Neuron (in vitro differentiated cells): ENCODE measurements at regions not wholly inside any gene's neighbourhood (a gene's known extent, or its start where the extent isn't known, plus 50 kb on each side); places are given as distances from the start of the nearest gene placed in this dataset.
"Not testable (repeated sequence)": the region's sequence is repeated elsewhere in the genome, so short reads cannot be mapped to it uniquely, and the experiment has no call there.

Experiments used
- H2AFZ ChIP-seq: one replicate; pipeline ENCODE4 v1.6.1; 2013; ENCODE audit warnings: low read depth, mild to moderate bottlenecking, inconsistent platforms, low read length, moderate library complexity
- H3K27me3 ChIP-seq: one replicate; pipeline ENCODE4 v1.6.1; 2013; ENCODE audit warnings: low read length; ENCODE audit not compliant: insufficient read depth
- H3K36me3 ChIP-seq: one replicate; pipeline ENCODE4 v1.6.1; 2013; ENCODE audit warnings: low read length; ENCODE audit not compliant: insufficient read depth
- H3K4me1 ChIP-seq: one replicate; pipeline ENCODE4 v1.6.1; 2013; ENCODE audit warnings: low read length; ENCODE audit not compliant: insufficient read depth
- H3K4me3 ChIP-seq: 2 replicates; pipeline ENCODE4 v1.5.1; 2013; ENCODE audit warnings: mild to moderate bottlenecking, low read length, moderate library complexity
- H3K9me3 ChIP-seq: one replicate; pipeline ENCODE4 v1.6.1; 2013; ENCODE audit warnings: low read length

DNA sequence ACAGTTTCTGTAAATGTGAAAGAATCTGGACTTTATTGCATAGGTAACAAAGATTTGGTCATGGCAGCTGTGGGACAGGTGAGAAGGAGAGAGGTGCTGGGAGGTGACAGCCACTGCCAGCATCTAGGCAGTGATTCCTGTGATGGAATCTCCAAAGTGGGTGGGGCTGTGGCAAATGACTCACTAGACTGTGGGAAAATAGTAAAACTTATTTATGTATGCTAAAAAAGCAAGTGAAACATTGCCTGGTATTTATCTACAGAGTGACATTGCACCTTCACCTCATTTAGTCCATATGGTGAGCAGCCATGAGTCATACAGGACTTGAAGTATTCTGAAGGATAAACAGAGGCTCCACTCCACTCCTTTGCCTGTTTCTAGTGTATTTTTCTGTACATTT, 145.3 kb upstream of the MEX3C start:
- Histone ChIP-seq H2AFZ (no peak overlapping the region), H3K9me3 (no peaks in the 10 kb centered on the region), H3K27me3 (no peaks in the 10 kb centered on the region), H3K4me3 (no peak overlapping the region), H3K36me3 (no peaks in the 10 kb centered on the region), H3K4me1 (no peaks in the 10 kb centered on the region)

DNA sequence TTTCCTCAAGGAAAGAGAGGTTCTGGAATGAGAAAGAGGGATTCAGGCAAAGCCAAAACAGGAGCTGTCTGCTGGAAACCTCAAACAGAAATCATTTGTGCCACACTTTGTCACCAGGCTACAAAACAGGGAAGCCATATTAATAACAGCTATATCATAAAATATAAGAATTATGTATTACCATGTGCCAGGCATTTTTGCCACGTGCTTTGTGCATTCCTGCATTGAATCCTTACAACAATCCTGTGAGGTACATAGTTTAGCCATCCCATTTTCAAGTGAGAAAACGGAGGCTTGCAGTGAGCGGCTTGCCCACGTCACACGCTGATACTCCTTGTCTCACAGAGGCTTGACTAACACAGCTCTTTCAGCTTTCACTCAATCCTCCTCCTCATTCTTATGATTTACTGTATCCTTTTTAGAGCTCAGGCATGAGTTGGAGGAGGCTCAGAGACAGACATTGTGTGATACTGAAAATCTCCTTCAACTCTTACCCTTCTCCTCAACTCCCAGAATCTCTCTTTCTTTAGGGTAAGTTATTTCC, 148.4 kb upstream of the MEX3C start:
- Histone ChIP-seq H3K36me3 (no peaks in the 10 kb centered on the region), H2AFZ (no peak overlapping the region), H3K4me3 (no peak overlapping the region), H3K27me3 (no peaks in the 10 kb centered on the region), H3K9me3 (no peaks in the 10 kb centered on the region), H3K4me1 (no peaks in the 10 kb centered on the region)

DNA sequence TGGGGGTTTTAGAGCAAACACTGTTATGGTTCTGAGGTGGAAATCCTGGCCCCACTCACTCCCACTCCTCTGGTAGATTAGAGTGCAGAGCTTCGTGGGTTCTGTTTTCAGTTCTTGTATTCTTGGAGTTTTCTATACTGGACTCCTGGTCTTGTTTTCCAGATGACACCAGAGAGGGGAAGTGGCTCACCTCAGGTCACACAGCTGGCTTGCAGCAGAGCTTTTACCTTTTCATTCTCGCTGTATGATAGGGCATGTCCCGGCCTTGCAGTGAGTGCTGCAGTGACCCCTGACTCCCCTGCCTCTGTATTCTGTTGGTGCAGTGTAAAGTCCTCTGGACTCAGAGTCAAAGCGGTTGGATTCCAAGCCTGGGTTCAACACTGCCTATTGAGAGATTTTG, 148.9 kb upstream of the MEX3C start:
- Histone ChIP-seq H3K9me3 (no peaks in the 10 kb centered on the region), H2AFZ (no peak overlapping the region), H3K4me1 (no peaks in the 10 kb centered on the region), H3K36me3 (no peaks in the 10 kb centered on the region), H3K27me3 (no peaks in the 10 kb centered on the region), H3K4me3 (no peak overlapping the region)

- Histone ChIP-seq H3K36me3 (no peaks in the 10 kb centered on the region), H3K9me3 (no peaks in the 10 kb centered on the region), H3K4me1 (no peaks in the 10 kb centered on the region), H3K4me3 (no peak overlapping the region), H3K27me3 (no peaks in the 10 kb centered on the region), H2AFZ (no peak overlapping the region)
Observed at GRCh38 chr18:51350081-51350480, 152.6 kb upstream of the MEX3C start.

DNA sequence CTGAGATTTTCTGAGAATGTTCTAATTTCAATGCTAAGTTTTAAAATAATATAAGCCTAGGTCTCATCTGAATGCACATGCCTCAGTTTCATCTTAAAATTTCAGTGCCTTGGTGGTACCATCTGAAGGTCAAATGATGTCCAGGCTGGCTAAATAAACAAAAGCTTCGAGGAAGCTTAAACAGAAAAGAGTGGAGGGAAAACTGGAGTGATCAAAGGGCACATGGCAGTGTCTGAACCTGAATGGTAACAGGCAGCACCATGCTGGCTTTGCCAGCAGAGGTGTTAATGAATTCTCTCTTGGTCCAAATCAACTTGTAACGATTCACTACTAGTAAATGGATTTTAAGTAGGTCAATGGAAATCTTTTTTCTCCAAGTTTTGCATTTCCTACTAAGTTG, 158.4 kb upstream of the MEX3C start:
- no peaks in the 10 kb centered on the region for H3K27me3 ChIP-seq
- H3K4me3 ChIP-seq = no peak overlapping the region
- no peaks in the 10 kb centered on the region for H3K36me3 ChIP-seq
- H3K9me3 ChIP-seq = no peaks in the 10 kb centered on the region
- H2AFZ ChIP-seq = no peak overlapping the region
- no peaks in the 10 kb centered on the region for H3K4me1 ChIP-seq

DNA sequence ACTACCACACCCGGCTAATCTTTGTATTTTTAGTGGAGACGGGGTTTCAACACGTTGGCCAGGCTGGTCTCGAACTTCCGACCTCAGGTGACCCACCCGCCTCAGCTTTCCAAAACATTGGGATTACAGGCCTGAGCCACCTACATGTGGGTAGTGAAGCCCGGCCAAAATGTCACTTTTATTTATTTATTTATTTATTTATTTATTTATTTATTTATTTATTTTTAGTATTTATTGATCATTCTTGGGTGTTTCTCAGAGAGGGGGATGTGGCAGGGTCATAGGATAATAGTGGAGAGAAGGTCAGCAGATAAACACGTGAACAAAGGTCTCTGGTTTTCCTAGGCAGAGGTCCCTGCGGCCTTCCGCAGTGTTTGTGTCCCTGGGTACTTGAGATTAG, 162.8 kb upstream of the MEX3C start:
- H3K4me3 ChIP-seq, H3K27me3 ChIP-seq, H3K36me3 ChIP-seq, H3K4me1 ChIP-seq, H3K9me3 ChIP-seq, H2AFZ ChIP-seq: not testable (repeated sequence)

- H3K9me3 ChIP-seq = no peaks in the 10 kb centered on the region
- H3K4me3 ChIP-seq = no peak overlapping the region
- H3K36me3 ChIP-seq = no peaks in the 10 kb centered on the region
- H3K27me3 ChIP-seq = no peaks in the 10 kb centered on the region
- H3K4me1 ChIP-seq = no peaks in the 10 kb centered on the region
- no peak overlapping the region for H2AFZ ChIP-seq
Observed at GRCh38 chr18:51361130-51361860, 163.8 kb upstream of the MEX3C start.

DNA sequence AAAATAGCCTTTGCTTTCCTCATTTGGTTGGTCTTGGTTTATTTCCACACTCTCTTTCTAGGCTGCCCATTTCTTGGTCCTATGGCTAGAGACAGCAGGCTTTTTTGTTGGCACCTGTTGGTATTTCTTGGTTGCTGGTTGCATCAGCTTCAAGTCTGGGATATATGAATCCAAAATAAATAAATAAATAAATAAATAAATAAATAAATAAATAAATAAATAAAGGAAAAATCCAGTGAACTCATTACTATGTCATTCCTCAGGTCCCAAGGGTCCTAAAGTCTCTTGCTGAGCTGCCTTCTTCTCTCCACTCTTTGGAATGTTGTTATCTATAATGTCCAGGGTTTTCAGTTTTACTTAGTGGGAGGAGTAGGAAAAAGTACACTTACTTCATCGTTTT, 165.9 kb upstream of the MEX3C start:
- no peak overlapping the region for H2AFZ ChIP-seq
- no peaks in the 10 kb centered on the region for H3K36me3 ChIP-seq
- no peaks in the 10 kb centered on the region for H3K4me1 ChIP-seq
- no peaks in the 10 kb centered on the region for H3K9me3 ChIP-seq
- H3K4me3 ChIP-seq = no peak overlapping the region
- no peaks in the 10 kb centered on the region for H3K27me3 ChIP-seq

GRCh38 chr18:51370996-51371395, 173.5 kb upstream of the MEX3C start:
- no peak overlapping the region for H2AFZ ChIP-seq
- H3K27me3 ChIP-seq = no peaks in the 10 kb centered on the region
- no peaks in the 10 kb centered on the region for H3K9me3 ChIP-seq
- no peak overlapping the region for H3K4me3 ChIP-seq
- no peaks in the 10 kb centered on the region for H3K36me3 ChIP-seq
- no peaks in the 10 kb centered on the region for H3K4me1 ChIP-seq

- H2AFZ ChIP-seq = no peak overlapping the region
- H3K9me3 ChIP-seq = no peaks in the 10 kb centered on the region
- H3K27me3 ChIP-seq = no peaks in the 10 kb centered on the region
- no peak overlapping the region for H3K4me3 ChIP-seq
- H3K36me3 ChIP-seq = no peaks in the 10 kb centered on the region
- H3K4me1 ChIP-seq = no peaks in the 10 kb centered on the region
Observed at GRCh38 chr18:51371929-51372328, 174.4 kb upstream of the MEX3C start.

GRCh38 chr18:51382081-51382480, 184.6 kb upstream of the MEX3C start:
- Histone ChIP-seq H3K4me1 (no peaks in the 10 kb centered on the region), H3K27me3 (no peaks in the 10 kb centered on the region), H2AFZ (no peak overlapping the region), H3K9me3 (no peaks in the 10 kb centered on the region), H3K4me3 (no peak overlapping the region), H3K36me3 (no peaks in the 10 kb centered on the region)

GRCh38 chr18:51383116-51383515, 185.6 kb upstream of the MEX3C start:
- no peak overlapping the region for H2AFZ ChIP-seq

DNA sequence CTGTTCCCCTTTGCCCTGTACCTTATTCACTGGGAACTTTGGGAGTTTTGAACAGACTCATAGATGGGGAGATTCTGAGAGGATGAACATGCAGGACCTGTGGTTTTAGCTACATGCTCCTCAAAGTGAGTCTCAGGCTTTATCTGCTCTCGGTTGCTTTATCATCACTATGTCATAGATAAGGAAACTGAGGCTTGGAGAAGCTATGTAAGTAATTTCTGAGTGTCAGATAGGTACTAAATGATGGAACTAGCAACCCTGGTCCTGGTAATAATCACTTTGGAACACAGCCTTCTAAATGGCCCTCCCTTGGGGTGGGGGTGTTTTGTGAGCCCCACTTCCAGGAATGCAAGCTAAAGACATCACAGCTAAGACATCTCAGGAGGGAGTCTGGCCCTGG, 186.2 kb upstream of the MEX3C start:
- Histone ChIP-seq H3K36me3 (no peaks in the 10 kb centered on the region), H2AFZ (no peak overlapping the region), H3K9me3 (no peaks in the 10 kb centered on the region), H3K4me3 (no peak overlapping the region), H3K27me3 (no peaks in the 10 kb centered on the region), H3K4me1 (no peaks in the 10 kb centered on the region)

More at GRCh38 chr18:51383116-51383515, 185.6 kb upstream of the MEX3C start:
- H3K4me1 ChIP-seq = no peaks in the 10 kb centered on the region
- no peaks in the 10 kb centered on the region for H3K27me3 ChIP-seq
- no peaks in the 10 kb centered on the region for H3K36me3 ChIP-seq
- H3K9me3 ChIP-seq = no peaks in the 10 kb centered on the region
- H3K4me3 ChIP-seq = no peak overlapping the region

GRCh38 chr18:51385270-51385669, 187.8 kb upstream of the MEX3C start:
- Histone ChIP-seq H3K27me3 (no peaks in the 10 kb centered on the region), H3K4me1 (no peaks in the 10 kb centered on the region), H3K4me3 (no peak overlapping the region), H2AFZ (no peak overlapping the region), H3K36me3 (no peaks in the 10 kb centered on the region), H3K9me3 (no peaks in the 10 kb centered on the region)
